ENCODE measurements at regions not wholly inside any gene's neighbourhood (a gene's known extent, or its start where the extent isn't known, plus 50 kb on each side); places are given as distances from the start of the nearest gene placed in this dataset.

- no peak for FAIRE-seq
- no peak for TF ChIP-seq CTCF (IDR thresholded peaks at IDR 0.05; ENCODE audit: insufficient read depth, missing control alignments)
- DNase-seq (ENCODE audit: insufficient read length, low spot score): no peak
These were observed 227.8 kb downstream of the STIM2 start for GRCh38 chr4:27088491-27088890.

- DNase-seq (ENCODE audit: insufficient read length, low spot score) (no peak), FAIRE-seq (no peak)
- TF ChIP-seq CTCF (IDR thresholded peaks at IDR 0.05; ENCODE audit: insufficient read depth, missing control alignments): no peak
These were observed 228.5 kb downstream of the STIM2 start for GRCh38 chr4:27089186-27089585.

GRCh38 chr4:27090406-27090805 lies 229.8 kb downstream of the STIM2 start:
- TF ChIP-seq CTCF (IDR thresholded peaks at IDR 0.05; ENCODE audit: insufficient read depth, missing control alignments): no peak
- no peak for FAIRE-seq

GRCh38 chr4:27094224-27094623 lies 233.6 kb downstream of the STIM2 start:
- FAIRE-seq (no peak), DNase-seq (ENCODE audit: insufficient read length, low spot score) (no peak)
- no peak for TF ChIP-seq CTCF (IDR thresholded peaks at IDR 0.05; ENCODE audit: insufficient read depth, missing control alignments)

More at GRCh38 chr4:27090406-27090805, 229.8 kb downstream of the STIM2 start:
- no peak for DNase-seq (ENCODE audit: insufficient read length, low spot score)

GRCh38 chr4:27094783-27095182 lies 234.1 kb downstream of the STIM2 start:
- TF ChIP-seq CTCF (IDR thresholded peaks at IDR 0.05; ENCODE audit: insufficient read depth, missing control alignments): no peak
- DNase-seq (ENCODE audit: insufficient read length, low spot score): no peak
- no peak for FAIRE-seq

GRCh38 chr4:27096142-27096824 lies 235.6 kb downstream of the STIM2 start:
- DNase-seq (ENCODE audit: insufficient read length, low spot score): no peak
- TF ChIP-seq CTCF (IDR thresholded peaks at IDR 0.05; ENCODE audit: insufficient read depth, missing control alignments): no peak
- no peak for FAIRE-seq

GRCh38 chr4:27098034-27098433 lies 237.4 kb downstream of the STIM2 start:
- FAIRE-seq (no peak), DNase-seq (ENCODE audit: insufficient read length, low spot score) (no peak)
- no peak for TF ChIP-seq CTCF (IDR thresholded peaks at IDR 0.05; ENCODE audit: insufficient read depth, missing control alignments)
